Keratinocyte (primary cell): ENCODE measurements at regions not wholly inside any gene's neighbourhood (a gene's known extent, or its start where the extent isn't known, plus 50 kb on each side); places are given as distances from the start of the nearest gene placed in this dataset.

Source experiments
- DNase-seq: peaks from one replicate; pipeline ENCODE4 v3.0.0-alpha.2; 2011; ENCODE audit warnings: low read depth, missing footprints, low spot score
- FAIRE-seq: peaks from 2 replicates; lab custom pipeline; 2011; peaks lifted over from hg19 to GRCh38; lab: Jason Lieb, UNC
- H2AFZ ChIP-seq: 2 replicates; pipeline ENCODE4 v1.6.0; 2012; ENCODE audit warnings: low read length, control low read depth, inconsistent platforms; ENCODE audit not compliant: control insufficient read depth
- H3K27ac ChIP-seq: 2 replicates; pipeline ENCODE4 v1.5.1; 2011; ENCODE audit warnings: low read length; ENCODE audit not compliant: control insufficient read depth, insufficient read depth
- H3K27me3 ChIP-seq: 3 replicates; pipeline ENCODE4 v1.6.0; 2011; ENCODE audit warnings: low read length; ENCODE audit not compliant: control insufficient read depth, insufficient read depth; ENCODE audit errors: extremely low read depth
- H3K36me3 ChIP-seq, 2 experiments: 2 replicates in 1 of 2; 3 replicates in 1 of 2; pipeline ENCODE4 v1.5.1; 2011; ENCODE audit warnings: low read length in 2 of 2, mild to moderate bottlenecking in 1 of 2; ENCODE audit not compliant: control insufficient read depth in 2 of 2, insufficient read depth in 2 of 2; ENCODE audit errors: extremely low read depth in 1 of 2
- H3K4me1 ChIP-seq: 3 replicates; pipeline ENCODE4 v1.5.1; 2011; ENCODE audit warnings: low read length; ENCODE audit not compliant: control insufficient read depth, insufficient read depth; ENCODE audit errors: extremely low read depth
- H3K4me2 ChIP-seq: 3 replicates; pipeline ENCODE4 v1.6.0; 2011; ENCODE audit warnings: low read depth, low read length; ENCODE audit not compliant: control insufficient read depth, insufficient read depth; ENCODE audit errors: extremely low read depth
- H3K4me3 ChIP-seq, 3 experiments: fragments of 200-600 bp in 1 of 3; sonication (generic) in 1 of 3; 2 replicates in 2 of 3; 3 replicates in 1 of 3; pipeline ENCODE4 v1.5.1; 2011 to 2016; ENCODE audit warnings: low read length in 3 of 3, mild to moderate bottlenecking in 3 of 3, control low read depth in 2 of 3, inconsistent platforms in 1 of 3, low read depth in 1 of 3, mixed read lengths in 1 of 3, mixed run types in 1 of 3, moderate library complexity in 1 of 3; ENCODE audit not compliant: control insufficient read depth in 2 of 3, insufficient read depth in 2 of 3; ENCODE audit errors: extremely low read depth in 1 of 3
- H3K79me2 ChIP-seq: 2 replicates; pipeline ENCODE4 v1.6.0; 2012; ENCODE audit warnings: low read length; ENCODE audit not compliant: control insufficient read depth, insufficient read depth
- H3K9ac ChIP-seq: 3 replicates; pipeline ENCODE4 v1.6.0; 2011; ENCODE audit warnings: low read length; ENCODE audit not compliant: control insufficient read depth, insufficient read depth; ENCODE audit errors: extremely low read depth
- H3K9me1 ChIP-seq: 3 replicates; pipeline ENCODE4 v1.6.0; 2011; ENCODE audit warnings: low read length; ENCODE audit not compliant: control insufficient read depth, insufficient read depth; ENCODE audit errors: extremely low read depth
- H3K9me3 ChIP-seq: 2 replicates; pipeline ENCODE4 v1.5.1; 2012; ENCODE audit warnings: low read depth, low read length; ENCODE audit not compliant: control insufficient read depth
- H4K20me1 ChIP-seq: 3 replicates; pipeline ENCODE4 v1.6.0; 2011; ENCODE audit warnings: low read length; ENCODE audit not compliant: control insufficient read depth, insufficient read depth; ENCODE audit errors: extremely low read depth
- EZH2 ChIP-seq: IDR thresholded peaks from one replicate; pipeline ENCODE4 v1.6.1; 2012; ENCODE audit warnings: inconsistent platforms, mild to moderate bottlenecking, low read length, moderate library complexity
- dilution Hi-C: fragments of 300-500 bp; cut with MboI; formaldehyde crosslinking; loops from one replicate; pipeline ENCODE4 v1.7.0; 2020; ENCODE audit warnings: low sequenced_read_pairs; ENCODE audit not compliant: extremely low pct_ligation_motif_present
- TF ChIP-seq, protein P1 (sequence below), 3 experiments: IDR thresholded peaks in 1 of 3; conservative IDR thresholded peaks in 1 of 3; optimal IDR thresholded peaks in 1 of 3; 2 replicates in 2 of 3; 3 replicates in 1 of 3; pipeline versions ENCODE3 to v1.5.1; 2011; ENCODE audit warnings: low read length in 3 of 3, mild to moderate bottlenecking in 3 of 3, moderate library complexity in 2 of 3, control low read depth in 1 of 3, inconsistent platforms in 1 of 3; ENCODE audit not compliant: insufficient read depth in 2 of 3; ENCODE audit errors: extremely low read depth in 1 of 3

DNA sequence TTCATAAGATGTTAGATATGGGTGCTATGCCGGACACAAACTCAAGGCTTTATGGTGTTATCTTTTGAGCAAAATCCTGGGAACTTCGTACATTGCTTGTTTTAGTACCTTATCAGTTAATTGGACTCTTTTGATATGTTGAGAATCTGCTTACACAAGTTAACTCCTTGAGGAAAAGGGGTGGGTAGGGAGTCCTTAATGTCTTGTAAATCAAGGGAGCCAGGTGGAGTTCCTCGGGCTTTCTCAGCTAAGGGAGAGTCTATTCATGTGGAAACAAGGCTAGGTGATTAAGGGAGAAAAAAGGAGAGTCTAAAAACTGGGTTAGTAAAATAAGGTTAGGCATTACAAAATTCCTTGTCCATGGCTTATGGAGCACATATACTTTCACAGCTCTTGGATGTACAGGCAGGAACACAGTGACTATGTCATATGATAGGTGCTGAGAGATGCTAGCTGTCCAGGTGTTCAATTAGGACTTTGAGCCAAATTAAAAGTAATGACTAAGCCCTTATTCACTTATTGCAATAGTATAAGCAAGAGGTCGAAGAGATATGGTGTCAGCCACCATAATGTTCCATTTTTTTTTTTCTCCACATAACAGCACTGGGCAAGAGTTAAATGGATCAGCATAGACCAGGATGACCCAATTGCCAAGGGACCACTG lies 59.5 kb upstream of the DYNAP start:
- H3K9me3 ChIP-seq, result no peaks in the 10 kb centered on the region
- no peaks in the 10 kb centered on the region for H3K27me3 ChIP-seq
- H3K9me1 ChIP-seq, result no peaks in the 10 kb centered on the region
- TF ChIP-seq, protein P1, sequence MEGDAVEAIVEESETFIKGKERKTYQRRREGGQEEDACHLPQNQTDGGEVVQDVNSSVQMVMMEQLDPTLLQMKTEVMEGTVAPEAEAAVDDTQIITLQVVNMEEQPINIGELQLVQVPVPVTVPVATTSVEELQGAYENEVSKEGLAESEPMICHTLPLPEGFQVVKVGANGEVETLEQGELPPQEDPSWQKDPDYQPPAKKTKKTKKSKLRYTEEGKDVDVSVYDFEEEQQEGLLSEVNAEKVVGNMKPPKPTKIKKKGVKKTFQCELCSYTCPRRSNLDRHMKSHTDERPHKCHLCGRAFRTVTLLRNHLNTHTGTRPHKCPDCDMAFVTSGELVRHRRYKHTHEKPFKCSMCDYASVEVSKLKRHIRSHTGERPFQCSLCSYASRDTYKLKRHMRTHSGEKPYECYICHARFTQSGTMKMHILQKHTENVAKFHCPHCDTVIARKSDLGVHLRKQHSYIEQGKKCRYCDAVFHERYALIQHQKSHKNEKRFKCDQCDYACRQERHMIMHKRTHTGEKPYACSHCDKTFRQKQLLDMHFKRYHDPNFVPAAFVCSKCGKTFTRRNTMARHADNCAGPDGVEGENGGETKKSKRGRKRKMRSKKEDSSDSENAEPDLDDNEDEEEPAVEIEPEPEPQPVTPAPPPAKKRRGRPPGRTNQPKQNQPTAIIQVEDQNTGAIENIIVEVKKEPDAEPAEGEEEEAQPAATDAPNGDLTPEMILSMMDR (optimal IDR thresholded peaks at IDR 0.05 in 1 of 3, IDR thresholded peaks at IDR 0.05 in 1 of 3, conservative IDR thresholded peaks at IDR 0.05 in 1 of 3; ENCODE audit: extremely low read depth in 1 of 3, insufficient read depth in 2 of 3, low read length in 3 of 3), result no peak
- no peak for TF ChIP-seq EZH2
- FAIRE-seq (no peak), DNase-seq (no peak)
- H3K4me1 ChIP-seq, result no peaks in the 10 kb centered on the region
- dilution Hi-C loops, result no loop called here
- H3K4me3 ChIP-seq, result no peak overlapping the region
- H3K27ac ChIP-seq, result no peak overlapping the region
- H2AFZ ChIP-seq, result no peak overlapping the region
- H3K36me3 ChIP-seq, result no peaks in the 10 kb centered on the region
- no peak overlapping the region for H3K4me2 ChIP-seq
- H3K9ac ChIP-seq, result no peak overlapping the region
- no peaks in the 10 kb centered on the region for H3K79me2 ChIP-seq
- no peaks in the 10 kb centered on the region for H4K20me1 ChIP-seq

DNA sequence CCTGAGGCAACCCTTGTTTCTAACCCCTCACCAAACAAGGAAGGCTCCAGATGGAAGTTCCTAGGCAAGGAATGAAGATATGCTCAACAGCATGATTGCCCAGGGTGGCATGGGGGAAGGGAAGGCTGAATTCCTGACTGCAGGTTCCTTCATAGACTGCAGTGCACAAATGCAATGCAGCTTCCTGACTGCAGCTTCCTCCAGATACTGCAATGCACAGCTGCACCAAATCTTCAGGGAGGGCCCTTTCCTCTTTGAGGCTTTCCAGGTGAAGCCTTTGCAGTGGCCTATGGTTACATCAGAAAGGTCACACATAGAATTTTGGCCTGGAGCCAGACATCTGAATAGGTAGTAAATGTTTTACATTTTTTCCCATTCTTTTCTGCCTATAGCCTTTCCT lies 58.8 kb upstream of the DYNAP start:
- DNase-seq (no peak), FAIRE-seq (no peak)
- H3K27ac ChIP-seq, result no peak overlapping the region
- no peaks in the 10 kb centered on the region for H3K27me3 ChIP-seq
- H3K9me1 ChIP-seq, result no peaks in the 10 kb centered on the region
- no peaks in the 10 kb centered on the region for H3K4me1 ChIP-seq
- H3K4me3 ChIP-seq, result no peak overlapping the region
- H3K36me3 ChIP-seq, result no peaks in the 10 kb centered on the region
- H4K20me1 ChIP-seq, result no peaks in the 10 kb centered on the region
- TF ChIP-seq EZH2, result no peak
- TF ChIP-seq, protein P1 (optimal IDR thresholded peaks at IDR 0.05 in 1 of 3, IDR thresholded peaks at IDR 0.05 in 1 of 3, conservative IDR thresholded peaks at IDR 0.05 in 1 of 3; ENCODE audit: extremely low read depth in 1 of 3, insufficient read depth in 2 of 3, low read length in 3 of 3), result no peak
- dilution Hi-C loops, result no loop called here
- no peaks in the 10 kb centered on the region for H3K9me3 ChIP-seq
- no peak overlapping the region for H2AFZ ChIP-seq
- H3K9ac ChIP-seq, result no peak overlapping the region
- H3K4me2 ChIP-seq, result no peak overlapping the region
- H3K79me2 ChIP-seq, result no peaks in the 10 kb centered on the region
